HEK293T (cell line): ENCODE measurements at regions not wholly inside any gene's neighbourhood (a gene's known extent, or its start where the extent isn't known, plus 50 kb on each side); places are given as distances from the start of the nearest gene placed in this dataset.

Source experiments
- CTCF ChIA-PET: fragments of 350-600 bp; formaldehyde crosslinking; extraction: SDS; loops from one replicate; lab custom pipeline; 2021; ENCODE audit warnings: antibody characterized with exemption, inconsistent platforms; lab: Yijun Ruan, JAX
- POLR2A ChIA-PET: fragments of 350-600 bp; formaldehyde crosslinking; extraction: SDS; loops from one replicate; lab custom pipeline; 2020; ENCODE audit warnings: antibody characterized with exemption, inconsistent platforms; lab: Yijun Ruan, JAX
- DNase-seq: peaks from one replicate; pipeline ENCODE4 v3.0.0; 2012; ENCODE audit warnings: mixed read lengths; ENCODE audit errors: extremely low spot score
- ARNT ChIP-seq: fragments of 450-650 bp; IDR thresholded peaks from 2 replicates; pipeline ENCODE4 v1.6.1; 2017; ENCODE audit warnings: mild to moderate bottlenecking
- BHLHE40 ChIP-seq: fragments of 450-650 bp; IDR thresholded peaks from 2 replicates; pipeline ENCODE4 v1.6.1; 2016; ENCODE audit warnings: mild to moderate bottlenecking, moderate library complexity, borderline replicate concordance
- CTBP1 ChIP-seq: fragments of 450-650 bp; IDR thresholded peaks from 2 replicates; pipeline ENCODE4 v1.6.1; 2016; ENCODE audit warnings: borderline replicate concordance
- ELF4 ChIP-seq: fragments of 450-650 bp; IDR thresholded peaks from 2 replicates; pipeline ENCODE4 v1.6.1; 2017; ENCODE audit warnings: antibody characterized with exemption
- FOXA1 ChIP-seq: fragments of 450-650 bp; IDR thresholded peaks from 2 replicates; pipeline ENCODE4 v1.6.1; 2016; ENCODE audit warnings: mild to moderate bottlenecking
- FOXK2 ChIP-seq: fragments of 450-650 bp; IDR thresholded peaks from 2 replicates; pipeline ENCODE4 v1.6.1; 2016; ENCODE audit warnings: mild to moderate bottlenecking
- FOXM1 ChIP-seq: fragments of 450-650 bp; IDR thresholded peaks from 2 replicates; pipeline ENCODE4 v1.6.1; 2017; ENCODE audit warnings: mild to moderate bottlenecking, borderline replicate concordance
- HDGF ChIP-seq: fragments of 450-650 bp; IDR thresholded peaks from 2 replicates; pipeline ENCODE4 v1.6.1; 2017; ENCODE audit warnings: antibody characterized with exemption, borderline replicate concordance
- L3MBTL2 ChIP-seq: fragments of 450-650 bp; conservative IDR thresholded peaks from 2 replicates; pipeline ENCODE4 v1.6.1; 2016; ENCODE audit warnings: mild to moderate bottlenecking
- LEF1 ChIP-seq: fragments of 450-650 bp; IDR thresholded peaks from 2 replicates; pipeline ENCODE4 v1.6.1; 2017; ENCODE audit warnings: mild to moderate bottlenecking, borderline replicate concordance
- NFRKB ChIP-seq: fragments of 450-650 bp; IDR thresholded peaks from 2 replicates; pipeline ENCODE4 v1.6.1; 2016; ENCODE audit warnings: mild to moderate bottlenecking, moderate library complexity
- PKNOX1 ChIP-seq: fragments of 450-650 bp; IDR thresholded peaks from 2 replicates; pipeline ENCODE4 v1.6.1; 2016
- SP1 ChIP-seq: fragments of 450-650 bp; IDR thresholded peaks from 2 replicates; pipeline ENCODE4 v1.6.1; 2017
- SUZ12 ChIP-seq: fragments of 450-650 bp; IDR thresholded peaks from 2 replicates; pipeline ENCODE4 v1.6.1; 2016; ENCODE audit warnings: mild to moderate bottlenecking
- TARDBP ChIP-seq: fragments of 450-650 bp; IDR thresholded peaks from 2 replicates; pipeline ENCODE4 v1.6.1; 2016
- ZNF384 ChIP-seq: fragments of 450-650 bp; IDR thresholded peaks from 2 replicates; pipeline ENCODE4 v1.6.1; 2016

GRCh38 chr11:127492029-127492428 lies 491.5 kb upstream of the KIRREL3 start:
- no peak for DNase-seq
- ChIA-PET CTCF (no interaction called here), POLR2A (no interaction called here)
- TF ChIP-seq ELF4: no peak
- TF ChIP-seq TARDBP: no peak
- no peak for TF ChIP-seq ARNT
- no peak for TF ChIP-seq L3MBTL2
- TF ChIP-seq PKNOX1: no peak
- TF ChIP-seq FOXM1: no peak
- no peak for TF ChIP-seq NFRKB

- no peak for DNase-seq
- TF ChIP-seq NFRKB: no peak
- no peak for TF ChIP-seq FOXK2
- TF ChIP-seq ARNT: no peak
- no peak for TF ChIP-seq FOXA1
- ChIA-PET CTCF (no interaction called here), POLR2A (no interaction called here)
Measured at GRCh38 chr11:127491589-127491988, 491.0 kb upstream of the KIRREL3 start.

GRCh38 chr11:127490896-127491295 lies 490.3 kb upstream of the KIRREL3 start:
- CTCF ChIA-PET: no interaction called here
- no peak for TF ChIP-seq SUZ12
- no peak for TF ChIP-seq L3MBTL2
- no peak for TF ChIP-seq FOXK2
- no peak for TF ChIP-seq FOXM1
- TF ChIP-seq ELF4: no peak
- no peak for TF ChIP-seq CTBP1
- no peak for TF ChIP-seq TARDBP
- no peak for TF ChIP-seq BHLHE40
- no peak for TF ChIP-seq SP1
- TF ChIP-seq FOXA1: no peak
- TF ChIP-seq NFRKB: no peak
- TF ChIP-seq PKNOX1: no peak
- no peak for TF ChIP-seq HDGF
- no peak for TF ChIP-seq ARNT
- no peak for TF ChIP-seq LEF1
- no peak for TF ChIP-seq ZNF384

GRCh38 chr11:127485541-127485940 lies 485.0 kb upstream of the KIRREL3 start:
- DNase-seq: no peak
- TF ChIP-seq TARDBP: no peak
- TF ChIP-seq L3MBTL2: no peak
- no peak for TF ChIP-seq ZNF384
- TF ChIP-seq SP1: no peak
- no peak for TF ChIP-seq PKNOX1
- TF ChIP-seq FOXK2: no peak
- no peak for TF ChIP-seq FOXM1
- TF ChIP-seq FOXA1: no peak
- no peak for TF ChIP-seq CTBP1
- no peak for TF ChIP-seq NFRKB
- no peak for TF ChIP-seq ELF4
- ChIA-PET CTCF (no interaction called here), POLR2A (no interaction called here)

More at GRCh38 chr11:127490896-127491295, 490.3 kb upstream of the KIRREL3 start:
- DNase-seq: no peak
- POLR2A ChIA-PET: no interaction called here

GRCh38 chr11:127481391-127481790 lies 480.8 kb upstream of the KIRREL3 start:
- no peak for TF ChIP-seq SUZ12
- no peak for TF ChIP-seq ARNT
- TF ChIP-seq TARDBP: no peak
- no peak for TF ChIP-seq LEF1
- TF ChIP-seq SP1: no peak
- no peak for TF ChIP-seq NFRKB
- TF ChIP-seq FOXK2: no peak
- TF ChIP-seq PKNOX1: no peak
- no peak for TF ChIP-seq ZNF384
- TF ChIP-seq HDGF: no peak
- no peak for TF ChIP-seq CTBP1
- no peak for DNase-seq
- ChIA-PET POLR2A (no interaction called here), CTCF (no interaction called here)

- ChIA-PET CTCF (no interaction called here), POLR2A (no interaction called here)
- TF ChIP-seq L3MBTL2 (no peak), BHLHE40 (no peak)
- no peak for DNase-seq
Measured at GRCh38 chr11:127478826-127479225, 478.3 kb upstream of the KIRREL3 start.

GRCh38 chr11:127474766-127475165 lies 474.2 kb upstream of the KIRREL3 start:
- POLR2A ChIA-PET: no interaction called here
- CTCF ChIA-PET: no interaction called here
- no peak for DNase-seq
- TF ChIP-seq BHLHE40 (no peak), L3MBTL2 (no peak), FOXK2 (no peak), TARDBP (no peak), PKNOX1 (no peak), FOXA1 (no peak), ARNT (no peak), SUZ12 (no peak), FOXM1 (no peak), ZNF384 (no peak), ELF4 (no peak), CTBP1 (no peak), LEF1 (no peak), NFRKB (no peak), SP1 (no peak), HDGF (no peak)
